ENCODE measurements at regions not wholly inside any gene's neighbourhood (a gene's known extent, or its start where the extent isn't known, plus 50 kb on each side); places are given as distances from the start of the nearest gene placed in this dataset.

DNA sequence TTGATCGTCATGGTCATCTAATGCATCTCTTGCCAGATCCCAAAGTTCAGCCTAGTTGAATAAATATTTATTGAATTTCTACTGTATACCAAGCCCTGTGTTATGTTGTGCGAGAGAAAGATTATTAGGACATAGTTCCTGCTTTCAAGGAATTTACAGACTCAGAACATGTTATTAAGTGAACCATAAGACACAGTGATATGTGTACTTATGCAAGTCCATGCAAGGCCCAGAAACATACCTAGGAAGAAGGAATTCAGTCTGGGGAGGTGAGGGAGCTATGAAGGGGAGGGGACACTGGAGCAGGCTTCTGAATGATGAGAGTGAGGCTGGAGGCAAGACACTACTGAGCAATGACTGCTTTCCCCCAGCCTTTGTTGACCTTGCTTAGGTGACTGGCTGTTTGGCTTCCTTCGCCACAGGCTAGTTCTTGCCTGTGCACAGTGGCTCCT, 81.4 kb downstream of the ACAA2 start:
- Histone ChIP-seq H3K27ac (ENCODE audit: low read depth in 1 of 2, low read length in 2 of 2) (no peak overlapping the region), H3K36me3 (replicated peaks in 1 of 2; ENCODE audit: control insufficient read depth in 1 of 2, insufficient read depth in 2 of 2, low read length in 2 of 2) (no peaks in the 10 kb centered on the region), H3K9me3 (replicated peaks in 1 of 2; ENCODE audit: control insufficient read depth in 1 of 2, insufficient read depth in 1 of 2, low read length in 2 of 2) (no peaks in the 10 kb centered on the region), H4K20me1 (ENCODE audit: insufficient read depth, low read length) (no peaks in the 10 kb centered on the region), H3K4me1 (ENCODE audit: control insufficient read depth in 1 of 2, insufficient read depth in 2 of 2, low read length in 2 of 2) (peaks cover 6 to 10% of the 10 kb centered on the region in 2 donors), H3K79me2 (ENCODE audit: insufficient read depth, low read length) (no peaks in the 10 kb centered on the region), H2AFZ (ENCODE audit: insufficient read depth, low read depth, low read length, poor library complexity, severe bottlenecking) (no peak overlapping the region), H3K4me2 (replicated peaks; ENCODE audit: extremely low read depth, low read length, poor library complexity, severe bottlenecking) (no peak overlapping the region), H3K9ac (ENCODE audit: insufficient read depth, low read length, poor library complexity, severe bottlenecking) (no peak overlapping the region), H3K4me3 (replicated peaks in 1 of 3; ENCODE audit: low read depth in 2 of 3, low read length in 3 of 3) (no peak overlapping the region), H3K27me3 (ENCODE audit: control insufficient read depth in 2 of 2, insufficient read depth in 2 of 2, low read length in 2 of 2) (no peaks in the 10 kb centered on the region)
- Mint-ChIP-seq H3K4me3 (no peak overlapping the region), H3K36me3 (no peaks in the 10 kb centered on the region), H3K27ac (no peak overlapping the region), H3K27me3 (ENCODE audit: low read depth in 3 of 3) (peaks cover 7 to 10% (median 9%) of the 10 kb centered on the region in 3 donors), H3K4me1 (peaks cover 15% of the 10 kb centered on the region), H3K9me3 (no peaks in the 10 kb centered on the region)
- WGBS (ENCODE audit: insufficient coverage), result 100% methylated on average over 1 of the region's 3 CpGs
- no peak for DNase-seq
- intact Hi-C loops (cut with micrococcal nuclease), result no loop called here
- TF ChIP-seq, protein P1, sequence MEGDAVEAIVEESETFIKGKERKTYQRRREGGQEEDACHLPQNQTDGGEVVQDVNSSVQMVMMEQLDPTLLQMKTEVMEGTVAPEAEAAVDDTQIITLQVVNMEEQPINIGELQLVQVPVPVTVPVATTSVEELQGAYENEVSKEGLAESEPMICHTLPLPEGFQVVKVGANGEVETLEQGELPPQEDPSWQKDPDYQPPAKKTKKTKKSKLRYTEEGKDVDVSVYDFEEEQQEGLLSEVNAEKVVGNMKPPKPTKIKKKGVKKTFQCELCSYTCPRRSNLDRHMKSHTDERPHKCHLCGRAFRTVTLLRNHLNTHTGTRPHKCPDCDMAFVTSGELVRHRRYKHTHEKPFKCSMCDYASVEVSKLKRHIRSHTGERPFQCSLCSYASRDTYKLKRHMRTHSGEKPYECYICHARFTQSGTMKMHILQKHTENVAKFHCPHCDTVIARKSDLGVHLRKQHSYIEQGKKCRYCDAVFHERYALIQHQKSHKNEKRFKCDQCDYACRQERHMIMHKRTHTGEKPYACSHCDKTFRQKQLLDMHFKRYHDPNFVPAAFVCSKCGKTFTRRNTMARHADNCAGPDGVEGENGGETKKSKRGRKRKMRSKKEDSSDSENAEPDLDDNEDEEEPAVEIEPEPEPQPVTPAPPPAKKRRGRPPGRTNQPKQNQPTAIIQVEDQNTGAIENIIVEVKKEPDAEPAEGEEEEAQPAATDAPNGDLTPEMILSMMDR (IDR thresholded peaks at IDR 0.05), result no peak

DNA sequence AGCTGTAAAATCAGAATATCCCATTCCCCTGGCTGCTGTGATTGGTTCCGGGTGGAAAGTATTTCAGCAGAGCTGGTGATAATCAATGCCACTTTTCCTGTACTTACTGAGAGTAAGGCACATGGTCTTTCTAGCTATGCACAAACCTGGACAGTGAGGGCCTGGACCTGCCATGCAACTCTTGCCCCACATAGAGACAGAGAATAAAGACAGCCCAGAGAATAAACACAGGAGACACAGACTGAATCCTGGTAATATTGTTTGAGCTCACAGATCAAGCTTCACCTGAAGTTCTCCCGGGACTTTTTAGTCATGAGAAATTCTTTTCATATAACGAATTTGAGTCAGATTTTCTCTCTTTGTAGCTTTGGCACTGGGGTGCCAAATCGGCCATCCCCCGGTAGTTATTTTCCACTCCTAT, 81.9 kb downstream of the ACAA2 start:
- Histone ChIP-seq H4K20me1 (ENCODE audit: insufficient read depth, low read length) (no peaks in the 10 kb centered on the region), H3K4me2 (replicated peaks; ENCODE audit: extremely low read depth, low read length, poor library complexity, severe bottlenecking) (no peak overlapping the region), H3K4me1 (ENCODE audit: control insufficient read depth in 1 of 2, insufficient read depth in 2 of 2, low read length in 2 of 2) (peaks cover 6 to 10% of the 10 kb centered on the region in 2 donors), H3K9me3 (replicated peaks in 1 of 2; ENCODE audit: control insufficient read depth in 1 of 2, insufficient read depth in 1 of 2, low read length in 2 of 2) (no peaks in the 10 kb centered on the region), H2AFZ (ENCODE audit: insufficient read depth, low read depth, low read length, poor library complexity, severe bottlenecking) (no peak overlapping the region), H3K36me3 (replicated peaks in 1 of 2; ENCODE audit: control insufficient read depth in 1 of 2, insufficient read depth in 2 of 2, low read length in 2 of 2) (no peaks in the 10 kb centered on the region), H3K9ac (ENCODE audit: insufficient read depth, low read length, poor library complexity, severe bottlenecking) (no peak overlapping the region), H3K4me3 (replicated peaks in 1 of 3; ENCODE audit: low read depth in 2 of 3, low read length in 3 of 3) (no peak overlapping the region), H3K79me2 (ENCODE audit: insufficient read depth, low read length) (no peaks in the 10 kb centered on the region), H3K27me3 (ENCODE audit: control insufficient read depth in 2 of 2, insufficient read depth in 2 of 2, low read length in 2 of 2) (no peaks in the 10 kb centered on the region), H3K27ac (ENCODE audit: low read depth in 1 of 2, low read length in 2 of 2) (no peak overlapping the region)
- H3K9me3 Mint-ChIP-seq, result no peaks in the 10 kb centered on the region
- WGBS (ENCODE audit: insufficient coverage), result 100% methylated on average over 3 of the region's 5 CpGs
- H3K36me3 Mint-ChIP-seq, result no peaks in the 10 kb centered on the region
- no peak overlapping the region for H3K4me3 Mint-ChIP-seq
- intact Hi-C loops (cut with micrococcal nuclease), result no loop called here
- peaks cover 15% of the 10 kb centered on the region for H3K4me1 Mint-ChIP-seq
- TF ChIP-seq, protein P1 (IDR thresholded peaks at IDR 0.05), result no peak
- DNase-seq, result no peak
- H3K27me3 Mint-ChIP-seq (ENCODE audit: low read depth in 3 of 3), result peaks cover 5 to 7% (median 6%) of the 10 kb centered on the region in 3 donors
- no peak overlapping the region for H3K27ac Mint-ChIP-seq

Data from CD14-positive monocyte (primary cell).